Loucy (cell line): ENCODE measurements at regions not wholly inside any gene's neighbourhood (a gene's known extent, or its start where the extent isn't known, plus 50 kb on each side); places are given as distances from the start of the nearest gene placed in this dataset.

Experiments used
- H2AFZ ChIP-seq: fragments of 200-600 bp; sonication (generic); 2 replicates; pipeline ENCODE4 v1.6.0; 2016; ENCODE audit warnings: antibody characterized with exemption, mild to moderate bottlenecking, low read length, moderate library complexity
- H3F3A ChIP-seq: fragments of 200-600 bp; 2 replicates; pipeline ENCODE4 v1.6.0; 2016; ENCODE audit warnings: antibody characterized with exemption, low read depth, mild to moderate bottlenecking
- H3K27me3 ChIP-seq: fragments of 200-600 bp; sonication (generic); 2 replicates; pipeline ENCODE4 v1.6.1; 2014; ENCODE audit warnings: low read length, mild to moderate bottlenecking; ENCODE audit not compliant: insufficient read depth, poor library complexity, severe bottlenecking
- H3K36me3 ChIP-seq: fragments of 200-600 bp; sonication (generic); 2 replicates; pipeline ENCODE4 v1.6.1; 2016; ENCODE audit warnings: low read length; ENCODE audit not compliant: insufficient read depth
- H3K4me1 ChIP-seq: fragments of 200-600 bp; sonication (generic); 2 replicates; pipeline ENCODE4 v1.5.1; 2014; ENCODE audit warnings: low read length, mild to moderate bottlenecking; ENCODE audit not compliant: insufficient read depth, poor library complexity, severe bottlenecking
- H3K4me2 ChIP-seq: fragments of 200-600 bp; sonication (generic); 2 replicates; pipeline ENCODE4 v1.6.0; 2014; ENCODE audit warnings: antibody characterized with exemption, low read length, low read depth, mild to moderate bottlenecking; ENCODE audit not compliant: poor library complexity, severe bottlenecking
- H3K4me3 ChIP-seq: fragments of 200-600 bp; sonication (generic); 2 replicates; pipeline ENCODE4 v1.5.1; 2014; ENCODE audit warnings: low read length, mild to moderate bottlenecking, mixed read lengths; ENCODE audit not compliant: poor library complexity, severe bottlenecking
- H3K79me2 ChIP-seq: fragments of 200-600 bp; sonication (generic); 2 replicates; pipeline ENCODE4 v1.6.1; 2014; ENCODE audit warnings: low read length; ENCODE audit not compliant: insufficient read depth
- H3K9ac ChIP-seq: fragments of 200-600 bp; sonication (generic); 2 replicates; pipeline ENCODE4 v1.6.0; 2014; ENCODE audit warnings: mild to moderate bottlenecking, low read depth, low read length, moderate library complexity; ENCODE audit not compliant: poor library complexity, severe bottlenecking
- H3K9me2 ChIP-seq: fragments of 200-600 bp; sonication (generic); replicated peaks from 2 replicates; pipeline ENCODE4 v1.6.1; 2016; ENCODE audit warnings: low read depth, low read length, mixed read lengths
- H3K9me3 ChIP-seq: fragments of 200-600 bp; sonication (generic); 2 replicates; pipeline ENCODE4 v1.6.1; 2014; ENCODE audit warnings: mild to moderate bottlenecking, antibody characterized with exemption, low read length, low read depth; ENCODE audit not compliant: insufficient read depth
- H4K20me1 ChIP-seq: fragments of 200-600 bp; sonication (generic); 2 replicates; pipeline ENCODE4 v1.6.0; 2014; ENCODE audit warnings: antibody characterized with exemption, low read length, mild to moderate bottlenecking; ENCODE audit not compliant: insufficient read depth, poor library complexity, severe bottlenecking
- EZH2phosphoT487 ChIP-seq: fragments of 200-600 bp; IDR thresholded peaks from 2 replicates; pipeline ENCODE4 v1.6.1; 2018; ENCODE audit warnings: antibody characterized with exemption, mild to moderate bottlenecking, moderate library complexity, borderline replicate concordance
- TF ChIP-seq, protein P1 (sequence below): fragments of 200-600 bp; sonication (generic); conservative IDR thresholded peaks from 2 replicates; pipeline ENCODE4 v1.5.1; 2014; ENCODE audit warnings: mild to moderate bottlenecking, antibody characterized with exemption, low read length

DNA sequence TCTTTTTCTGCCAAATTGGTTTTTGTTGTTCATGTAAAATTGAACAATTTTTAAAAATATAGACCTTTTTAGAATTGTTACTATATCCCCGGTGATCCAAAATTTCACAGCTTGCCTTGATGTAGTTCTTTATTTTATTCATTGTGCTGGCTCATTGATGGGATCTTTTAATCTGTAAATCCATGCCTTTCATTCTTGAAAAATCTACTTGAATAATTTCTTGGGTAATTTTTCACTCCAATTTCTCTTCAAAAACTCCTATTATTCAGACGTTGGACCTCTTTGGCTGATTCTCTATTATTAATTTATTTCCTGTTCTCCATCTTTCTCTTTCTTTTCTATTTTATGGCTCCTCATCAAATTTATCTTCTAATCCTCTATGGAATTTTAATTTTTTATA, 476.1 kb upstream of the CITED2 start:
- TF ChIP-seq EZH2phosphoT487 = no peak
- TF ChIP-seq, protein P1, sequence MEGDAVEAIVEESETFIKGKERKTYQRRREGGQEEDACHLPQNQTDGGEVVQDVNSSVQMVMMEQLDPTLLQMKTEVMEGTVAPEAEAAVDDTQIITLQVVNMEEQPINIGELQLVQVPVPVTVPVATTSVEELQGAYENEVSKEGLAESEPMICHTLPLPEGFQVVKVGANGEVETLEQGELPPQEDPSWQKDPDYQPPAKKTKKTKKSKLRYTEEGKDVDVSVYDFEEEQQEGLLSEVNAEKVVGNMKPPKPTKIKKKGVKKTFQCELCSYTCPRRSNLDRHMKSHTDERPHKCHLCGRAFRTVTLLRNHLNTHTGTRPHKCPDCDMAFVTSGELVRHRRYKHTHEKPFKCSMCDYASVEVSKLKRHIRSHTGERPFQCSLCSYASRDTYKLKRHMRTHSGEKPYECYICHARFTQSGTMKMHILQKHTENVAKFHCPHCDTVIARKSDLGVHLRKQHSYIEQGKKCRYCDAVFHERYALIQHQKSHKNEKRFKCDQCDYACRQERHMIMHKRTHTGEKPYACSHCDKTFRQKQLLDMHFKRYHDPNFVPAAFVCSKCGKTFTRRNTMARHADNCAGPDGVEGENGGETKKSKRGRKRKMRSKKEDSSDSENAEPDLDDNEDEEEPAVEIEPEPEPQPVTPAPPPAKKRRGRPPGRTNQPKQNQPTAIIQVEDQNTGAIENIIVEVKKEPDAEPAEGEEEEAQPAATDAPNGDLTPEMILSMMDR = no peak
- no peak overlapping the region for H2AFZ ChIP-seq
- H3K79me2 ChIP-seq = no peaks in the 10 kb centered on the region
- H3K9ac ChIP-seq = no peak overlapping the region
- no peaks in the 10 kb centered on the region for H3K4me1 ChIP-seq
- H3K9me3 ChIP-seq = no peaks in the 10 kb centered on the region
- H3K4me3 ChIP-seq = no peak overlapping the region
- no peaks in the 10 kb centered on the region for H3K36me3 ChIP-seq
- no peaks in the 10 kb centered on the region for H3F3A ChIP-seq
- no peaks in the 10 kb centered on the region for H4K20me1 ChIP-seq
- H3K4me2 ChIP-seq = no peak overlapping the region
- H3K27me3 ChIP-seq = no peaks in the 10 kb centered on the region
- no peaks in the 10 kb centered on the region for H3K9me2 ChIP-seq

DNA sequence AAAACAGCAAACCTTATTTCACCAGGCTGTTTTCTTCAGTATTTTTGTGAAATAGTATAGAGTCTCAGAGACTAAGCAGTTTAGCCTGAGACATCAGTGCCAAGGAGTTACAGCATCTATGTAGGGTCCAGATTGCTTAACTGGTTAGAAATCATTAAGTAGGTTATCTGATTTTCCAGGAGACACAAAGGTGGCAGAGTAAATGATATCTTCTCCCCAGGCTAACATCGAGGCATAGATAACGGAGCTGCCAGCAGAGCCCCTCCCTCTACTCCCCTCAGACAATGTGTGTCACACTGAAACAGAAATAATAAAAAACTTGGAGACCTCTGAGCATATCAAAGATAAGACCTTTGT, 473.0 kb upstream of the CITED2 start:
- Histone ChIP-seq H3K9ac (no peak overlapping the region), H3K36me3 (no peaks in the 10 kb centered on the region), H3K4me2 (no peak overlapping the region), H3K9me2 (no peaks in the 10 kb centered on the region), H4K20me1 (no peaks in the 10 kb centered on the region), H3K79me2 (no peaks in the 10 kb centered on the region), H3K4me1 (no peaks in the 10 kb centered on the region), H3K27me3 (no peaks in the 10 kb centered on the region), H3K9me3 (no peaks in the 10 kb centered on the region), H3K4me3 (no peak overlapping the region), H2AFZ (no peak overlapping the region), H3F3A (no peaks in the 10 kb centered on the region)
- no peak for TF ChIP-seq EZH2phosphoT487
- TF ChIP-seq, protein P1 = no peak

DNA sequence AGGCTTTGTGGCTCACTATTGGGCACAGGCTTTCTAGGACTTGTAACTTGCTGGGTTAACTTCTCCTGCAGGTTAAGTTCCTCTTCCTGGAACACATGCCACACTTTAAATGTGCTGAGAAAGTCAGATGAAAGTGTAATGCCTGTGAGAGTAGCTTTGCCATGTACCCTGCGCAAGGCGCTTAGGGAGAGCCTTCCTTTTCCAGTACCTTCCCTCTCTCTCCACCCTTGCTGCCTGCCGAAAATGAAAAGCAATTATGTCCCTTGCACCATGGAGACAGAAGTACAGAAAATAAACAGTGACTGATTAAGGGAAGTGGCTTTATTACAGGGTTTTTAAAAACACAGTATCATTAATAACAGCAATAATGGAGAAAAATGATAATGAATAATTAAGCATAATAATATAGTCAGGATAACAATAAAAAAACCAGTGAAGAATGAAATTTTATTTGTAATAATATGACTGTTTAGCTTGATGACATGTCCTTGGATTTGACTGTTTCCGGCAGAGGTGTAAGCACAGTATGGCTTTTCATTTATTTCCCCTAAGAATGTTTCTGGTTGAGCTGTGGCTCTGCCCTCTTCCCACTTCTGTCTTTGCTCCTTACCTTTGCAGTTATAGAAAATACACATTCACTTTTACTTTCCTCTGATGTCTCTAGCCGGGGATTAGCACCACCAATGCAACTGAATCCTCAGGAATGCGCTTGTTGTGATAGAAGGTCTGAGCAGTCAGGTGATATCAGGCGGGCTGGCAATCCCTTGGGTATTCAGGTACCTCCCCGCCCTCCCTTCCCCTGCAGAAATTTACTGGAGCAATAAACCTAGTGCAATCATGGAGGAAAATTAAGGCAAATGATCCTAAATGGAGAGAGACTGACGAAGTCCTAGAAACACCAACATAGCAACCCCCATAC, 472.3 kb upstream of the CITED2 start:
- H3K9me2 ChIP-seq = no peaks in the 10 kb centered on the region
- H4K20me1 ChIP-seq = no peaks in the 10 kb centered on the region
- no peaks in the 10 kb centered on the region for H3F3A ChIP-seq
- no peak for TF ChIP-seq EZH2phosphoT487
- TF ChIP-seq, protein P1 = no peak
- no peaks in the 10 kb centered on the region for H3K36me3 ChIP-seq
- no peak overlapping the region for H3K9ac ChIP-seq
- H3K79me2 ChIP-seq = no peaks in the 10 kb centered on the region
- H3K4me1 ChIP-seq = no peaks in the 10 kb centered on the region
- no peaks in the 10 kb centered on the region for H3K9me3 ChIP-seq
- no peak overlapping the region for H3K4me2 ChIP-seq
- H3K27me3 ChIP-seq = no peaks in the 10 kb centered on the region
- H3K4me3 ChIP-seq = no peak overlapping the region
- H2AFZ ChIP-seq = no peak overlapping the region
